ENCODE measurements at regions not wholly inside any gene's neighbourhood (a gene's known extent, or its start where the extent isn't known, plus 50 kb on each side); places are given as distances from the start of the nearest gene placed in this dataset.

DNA sequence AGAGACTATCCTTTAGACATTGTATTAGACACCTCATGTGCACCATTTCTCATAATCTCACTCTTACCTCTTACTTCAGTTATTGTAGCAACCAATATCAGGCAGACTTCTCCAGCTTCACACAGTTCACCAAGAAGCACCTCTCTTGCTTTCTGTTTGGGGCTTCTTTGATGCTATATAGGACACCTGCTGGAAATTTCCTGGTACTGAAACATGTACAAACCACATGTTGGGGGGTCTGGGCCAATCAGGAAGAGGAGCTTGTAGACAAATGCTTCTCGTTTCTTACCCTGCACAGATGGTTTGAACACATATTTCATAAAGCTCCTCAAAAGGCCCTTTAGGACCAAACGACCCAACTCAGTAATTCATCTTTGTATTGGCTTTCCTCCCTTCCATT lies 212.1 kb downstream of the IZUMO3 start:
- TF ChIP-seq POLR2AphosphoS5 (IDR thresholded peaks at IDR 0.05), result no peak
- no peak for TF ChIP-seq TAF1 (IDR thresholded peaks at IDR 0.05; ENCODE audit: low read depth)
- TF ChIP-seq EP300 (conservative IDR thresholded peaks at IDR 0.05; ENCODE audit: poor library complexity, severe bottlenecking), result no peak
- no peak for TF ChIP-seq SMC3 (conservative IDR thresholded peaks at IDR 0.05; ENCODE audit: poor library complexity)
- TF ChIP-seq RAD21 (conservative IDR thresholded peaks at IDR 0.05), result no peak
- Histone ChIP-seq H3K9ac (ENCODE audit: low read length) (no peak overlapping the region), H3F3A (ENCODE audit: insufficient read depth, low read length, poor library complexity, severe bottlenecking) (no peaks in the 10 kb centered on the region), H4K20me1 (ENCODE audit: insufficient read depth) (no peaks in the 10 kb centered on the region), H2AFZ (ENCODE audit: low read depth, low read length) (no peak overlapping the region), H3K27me3 (ENCODE audit: insufficient read depth, low read depth, low read length) (no peaks in the 10 kb centered on the region), H3K4me2 (ENCODE audit: low read length) (no peak overlapping the region), H3K79me2 (replicated peaks; ENCODE audit: insufficient read depth, low read length) (no peaks in the 10 kb centered on the region), H3K9me2 (ENCODE audit: insufficient read depth, low read length) (no peaks in the 10 kb centered on the region), H3K4me3 (ENCODE audit: low read length) (no peak overlapping the region), H3K27ac (ENCODE audit: low read length) (no peak overlapping the region), H3K9me3 (ENCODE audit: low read length) (no peaks in the 10 kb centered on the region), H3K36me3 (ENCODE audit: insufficient read depth, low read length) (no peaks in the 10 kb centered on the region)

- Histone ChIP-seq H3K4me3 (ENCODE audit: low read length) (no peak overlapping the region), H3K9me2 (ENCODE audit: insufficient read depth, low read length) (no peaks in the 10 kb centered on the region), H2AFZ (ENCODE audit: low read depth, low read length) (no peak overlapping the region), H3K27ac (ENCODE audit: low read length) (no peak overlapping the region), H3K36me3 (ENCODE audit: insufficient read depth, low read length) (no peaks in the 10 kb centered on the region), H3K27me3 (ENCODE audit: insufficient read depth, low read depth, low read length) (no peaks in the 10 kb centered on the region), H3K4me2 (ENCODE audit: low read length) (no peak overlapping the region), H3K79me2 (replicated peaks; ENCODE audit: insufficient read depth, low read length) (no peaks in the 10 kb centered on the region), H3K9ac (ENCODE audit: low read length) (no peak overlapping the region), H3F3A (ENCODE audit: insufficient read depth, low read length, poor library complexity, severe bottlenecking) (no peaks in the 10 kb centered on the region), H4K20me1 (ENCODE audit: insufficient read depth) (no peaks in the 10 kb centered on the region), H3K9me3 (ENCODE audit: low read length) (no peaks in the 10 kb centered on the region)
- TF ChIP-seq SMC3 (conservative IDR thresholded peaks at IDR 0.05; ENCODE audit: poor library complexity), result no peak
- no peak for TF ChIP-seq EZH2 (IDR thresholded peaks at IDR 0.05; ENCODE audit: borderline replicate concordance, insufficient read depth, low read length, poor library complexity, severe bottlenecking)
- TF ChIP-seq EP300 (conservative IDR thresholded peaks at IDR 0.05; ENCODE audit: poor library complexity, severe bottlenecking), result no peak
- TF ChIP-seq TAF1 (IDR thresholded peaks at IDR 0.05; ENCODE audit: low read depth), result no peak
- no peak for TF ChIP-seq MXI1 (conservative IDR thresholded peaks at IDR 0.05; ENCODE audit: poor library complexity, severe bottlenecking)
- no peak for TF ChIP-seq RAD21 (conservative IDR thresholded peaks at IDR 0.05)
- TF ChIP-seq POLR2AphosphoS5 (IDR thresholded peaks at IDR 0.05), result no peak
- TF ChIP-seq CTCF (IDR thresholded peaks at IDR 0.05; ENCODE audit: poor library complexity, severe bottlenecking), result no peak
- TF ChIP-seq REST (IDR thresholded peaks at IDR 0.05; ENCODE audit: borderline replicate concordance), result no peak
Measured at GRCh38 chr9:24298912-24299311, 246.8 kb downstream of the IZUMO3 start.

- Histone ChIP-seq H3K9me2 (ENCODE audit: insufficient read depth, low read length) (no peaks in the 10 kb centered on the region), H3K9me3 (ENCODE audit: low read length) (no peaks in the 10 kb centered on the region), H3K4me3 (ENCODE audit: low read length) (no peak overlapping the region), H3K79me2 (replicated peaks; ENCODE audit: insufficient read depth, low read length) (no peaks in the 10 kb centered on the region), H3K9ac (ENCODE audit: low read length) (no peak overlapping the region), H3K27me3 (ENCODE audit: insufficient read depth, low read depth, low read length) (no peaks in the 10 kb centered on the region), H3K4me2 (ENCODE audit: low read length) (no peak overlapping the region), H3K27ac (ENCODE audit: low read length) (no peak overlapping the region), H2AFZ (ENCODE audit: low read depth, low read length) (no peak overlapping the region), H3F3A (ENCODE audit: insufficient read depth, low read length, poor library complexity, severe bottlenecking) (no peaks in the 10 kb centered on the region), H3K36me3 (ENCODE audit: insufficient read depth, low read length) (no peaks in the 10 kb centered on the region), H4K20me1 (ENCODE audit: insufficient read depth) (no peaks in the 10 kb centered on the region)
- TF ChIP-seq MXI1 (conservative IDR thresholded peaks at IDR 0.05; ENCODE audit: poor library complexity, severe bottlenecking) (no peak), SMC3 (conservative IDR thresholded peaks at IDR 0.05; ENCODE audit: poor library complexity) (no peak), TAF1 (IDR thresholded peaks at IDR 0.05; ENCODE audit: low read depth) (no peak), EP300 (conservative IDR thresholded peaks at IDR 0.05; ENCODE audit: poor library complexity, severe bottlenecking) (no peak), RAD21 (conservative IDR thresholded peaks at IDR 0.05) (no peak), CTCF (IDR thresholded peaks at IDR 0.05; ENCODE audit: poor library complexity, severe bottlenecking) (no peak), EZH2 (IDR thresholded peaks at IDR 0.05; ENCODE audit: borderline replicate concordance, insufficient read depth, low read length, poor library complexity, severe bottlenecking) (no peak), POLR2AphosphoS5 (IDR thresholded peaks at IDR 0.05) (no peak), REST (IDR thresholded peaks at IDR 0.05; ENCODE audit: borderline replicate concordance) (no peak)
Measured at GRCh38 chr9:24297931-24298330, 247.8 kb downstream of the IZUMO3 start.
